ENCODE measurements at regions not wholly inside any gene's neighbourhood (a gene's known extent, or its start where the extent isn't known, plus 50 kb on each side); places are given as distances from the start of the nearest gene placed in this dataset.
"Not testable (repeated sequence)": the region's sequence is repeated elsewhere in the genome, so short reads cannot be mapped to it uniquely, and the experiment has no call there.

GRCh38 chr1:215426101-215426500, 141.0 kb upstream of the KCTD3 start:
- Histone ChIP-seq H3K4me1 (no peaks in the 10 kb centered on the region), H3K36me3 (no peaks in the 10 kb centered on the region)

GRCh38 chr1:215432483-215433227, 134.4 kb upstream of the KCTD3 start:
- H3K36me3 ChIP-seq; DNase-seq; ATAC-seq; H3K4me3 ChIP-seq; H3K4me1 ChIP-seq; H3K27ac ChIP-seq; H3K27me3 ChIP-seq; intact Hi-C loops (cut with DNase I); H3K9me3 ChIP-seq: not testable (repeated sequence)

More at GRCh38 chr1:215426101-215426500, 141.0 kb upstream of the KCTD3 start:
- Histone ChIP-seq H3K27ac (no peak overlapping the region), H3K27me3 (no peaks in the 10 kb centered on the region), H3K4me3 (no peak overlapping the region), H3K9me3 (no peaks in the 10 kb centered on the region)
- no peak for TF ChIP-seq CTCF (IDR thresholded peaks at IDR 0.05)
- intact Hi-C loops (cut with DNase I), result no loop called here
- no peak for ATAC-seq
- no peak for DNase-seq

DNA sequence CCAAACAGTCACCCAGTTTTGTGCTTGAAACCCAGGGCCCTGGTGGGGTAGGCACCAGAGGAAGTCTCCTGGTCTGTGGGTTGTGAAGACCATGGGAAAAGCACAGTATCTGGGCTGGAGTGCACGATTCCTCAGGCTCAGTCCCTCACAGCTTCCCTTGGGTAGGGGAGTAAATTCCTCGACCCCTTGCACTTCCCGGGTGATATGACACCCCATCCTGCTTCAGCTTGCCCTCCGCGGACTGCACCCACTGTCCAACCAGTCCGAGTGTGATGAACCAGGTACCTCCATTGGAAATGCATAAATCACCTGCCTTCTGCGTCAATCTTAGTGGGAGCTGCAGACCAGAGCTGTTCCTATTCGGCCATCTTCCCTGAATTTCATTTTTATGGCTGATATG, 133.9 kb upstream of the KCTD3 start:
- no peaks in the 10 kb centered on the region for H3K36me3 ChIP-seq
- no peaks in the 10 kb centered on the region for H3K27me3 ChIP-seq
- TF ChIP-seq CTCF (IDR thresholded peaks at IDR 0.05), result no peak
- ATAC-seq, result no peak
- no peaks in the 10 kb centered on the region for H3K9me3 ChIP-seq
- intact Hi-C loops (cut with DNase I), result no loop called here
- no peaks in the 10 kb centered on the region for H3K4me1 ChIP-seq
- no peak overlapping the region for H3K27ac ChIP-seq
- DNase-seq, result no peak
- H3K4me3 ChIP-seq, result no peak overlapping the region

- Histone ChIP-seq H3K27me3 (no peaks in the 10 kb centered on the region), H3K4me1 (no peaks in the 10 kb centered on the region), H3K27ac (no peak overlapping the region), H3K36me3 (no peaks in the 10 kb centered on the region), H3K4me3 (no peak overlapping the region), H3K9me3 (no peaks in the 10 kb centered on the region)
- ATAC-seq, result no peak
- DNase-seq, result no peak
- no peak for TF ChIP-seq CTCF (IDR thresholded peaks at IDR 0.05)
- intact Hi-C loops (cut with DNase I), result no loop called here
These were observed 127.6 kb upstream of the KCTD3 start for GRCh38 chr1:215439549-215439948.

GRCh38 chr1:215444715-215445414, 122.2 kb upstream of the KCTD3 start:
- H3K36me3 ChIP-seq, result no peaks in the 10 kb centered on the region
- no peak for TF ChIP-seq CTCF (IDR thresholded peaks at IDR 0.05)
- DNase-seq, result no peak
- no peak overlapping the region for H3K27ac ChIP-seq
- no peak overlapping the region for H3K4me3 ChIP-seq
- no peaks in the 10 kb centered on the region for H3K27me3 ChIP-seq
- no peaks in the 10 kb centered on the region for H3K4me1 ChIP-seq
- ATAC-seq, result peak; percentile 39
- H3K9me3 ChIP-seq, result no peaks in the 10 kb centered on the region
- intact Hi-C loops (cut with DNase I), result no loop called here

DNA sequence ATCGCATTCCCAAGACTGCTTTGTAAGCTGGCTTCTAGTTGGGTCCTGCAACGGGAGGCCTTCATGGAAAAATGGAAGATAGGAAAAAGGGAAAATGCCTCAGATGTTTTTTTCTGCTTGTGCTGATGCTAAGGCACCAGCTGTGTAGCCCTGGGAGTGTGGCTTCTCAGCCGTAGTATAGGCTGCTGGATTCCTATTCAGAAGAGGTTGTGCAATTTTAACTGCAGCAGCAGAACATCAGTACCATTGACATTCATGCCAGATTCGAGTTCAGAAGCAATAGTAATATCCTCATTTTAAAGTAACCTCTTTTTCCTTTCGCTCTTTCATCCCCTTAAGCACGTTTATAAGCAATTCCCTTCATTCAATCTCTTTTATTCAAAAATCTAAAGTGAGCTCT, 119.1 kb upstream of the KCTD3 start:
- H3K4me1 ChIP-seq; H3K27me3 ChIP-seq; ATAC-seq; H3K27ac ChIP-seq; intact Hi-C loops (cut with DNase I); H3K36me3 ChIP-seq; DNase-seq; H3K9me3 ChIP-seq; H3K4me3 ChIP-seq: not testable (repeated sequence)

DNA sequence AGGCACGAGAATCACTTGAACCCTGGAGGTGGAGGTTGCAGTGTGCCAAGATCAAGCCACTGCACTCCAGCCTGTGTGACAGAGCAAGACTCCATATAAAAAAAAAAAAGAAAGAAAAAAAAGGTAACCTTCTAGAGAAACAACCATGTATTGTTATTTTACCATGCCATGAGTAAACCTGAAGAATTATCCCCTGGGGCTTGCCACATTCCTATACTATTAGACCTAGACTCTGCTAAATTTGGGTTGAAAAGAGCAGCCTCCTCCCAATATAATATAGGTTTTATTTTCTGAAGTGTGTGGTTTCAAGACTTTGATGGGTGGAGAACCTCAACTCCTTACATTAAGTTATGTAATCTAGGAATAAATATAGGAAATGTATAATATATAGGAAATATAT, 118.0 kb upstream of the KCTD3 start:
- ATAC-seq; H3K27me3 ChIP-seq; H3K36me3 ChIP-seq; H3K4me3 ChIP-seq; H3K27ac ChIP-seq; intact Hi-C loops (cut with DNase I); H3K4me1 ChIP-seq; H3K9me3 ChIP-seq; DNase-seq: not testable (repeated sequence)
